ENCODE measurements at regions not wholly inside any gene's neighbourhood (a gene's known extent, or its start where the extent isn't known, plus 50 kb on each side); places are given as distances from the start of the nearest gene placed in this dataset.
A peak's percentile ranks its signal among the peaks of the same experiment; 100 is the strongest.

DNA sequence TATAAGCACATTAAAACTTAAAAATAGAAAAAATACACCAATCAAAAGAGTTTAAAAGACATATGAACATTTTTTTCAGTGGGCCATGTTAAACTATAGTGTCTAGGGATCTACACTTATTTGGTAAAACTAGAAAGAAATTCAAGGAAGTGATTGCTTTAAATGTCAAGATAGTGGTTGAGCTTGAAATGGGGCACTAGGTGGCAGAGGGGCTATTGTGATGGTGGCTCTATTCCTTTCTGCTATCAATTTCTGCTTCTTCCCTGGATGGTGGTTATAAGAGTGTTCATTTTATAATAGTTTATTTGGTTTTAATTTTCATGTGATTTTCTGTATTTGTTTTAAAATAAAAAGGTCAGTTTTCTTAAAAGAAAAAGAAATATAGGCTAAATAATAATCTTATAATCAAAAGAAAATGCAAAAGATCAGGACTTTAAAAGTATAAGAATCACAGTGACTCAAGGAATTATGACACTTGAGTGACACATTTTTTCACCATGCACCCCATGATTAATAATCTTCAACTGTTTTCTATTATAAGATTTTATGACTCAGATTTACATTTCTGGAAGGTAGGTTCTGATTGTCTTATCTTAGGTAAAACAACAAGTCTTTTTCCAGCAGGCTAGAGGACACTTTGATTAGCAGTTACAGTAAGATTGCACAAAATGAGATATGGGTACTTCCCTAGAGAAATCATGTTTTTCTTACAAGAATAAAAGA, 137.5 kb downstream of the FSCB start:
- Histone ChIP-seq H3K4me1 (ENCODE audit: control insufficient read depth in 2 of 3, insufficient read depth in 2 of 3, low read depth in 1 of 3, low read length in 3 of 3) (no peaks in the 10 kb centered on the region), H3K27me3 (ENCODE audit: control insufficient read depth, insufficient read depth, low read length) (no peaks in the 10 kb centered on the region), H3K9ac (ENCODE audit: low read length in 3 of 3) (no peak overlapping the region), H3K9me3 (ENCODE audit: control insufficient read depth in 2 of 3, insufficient read depth in 1 of 3, low read length in 3 of 3) (no peaks in the 10 kb centered on the region), H3K27ac (ENCODE audit: low read depth in 2 of 2, low read length in 2 of 2) (no peak overlapping the region), H3K4me3 (ENCODE audit: low read length in 3 of 3) (no peak overlapping the region), H3K36me3 (ENCODE audit: control insufficient read depth in 2 of 3, insufficient read depth in 3 of 3, low read length in 3 of 3) (no peaks in the 10 kb centered on the region)
- intact Hi-C loops (cut with DNase I): no loop called here
- FAIRE-seq: no peak
- DNase-seq: peak in 1 of 5 donors; percentile 19
- TF ChIP-seq CTCF (IDR thresholded peaks at IDR 0.05; ENCODE audit: borderline replicate concordance, extremely low read depth, insufficient read depth): no peak

DNA sequence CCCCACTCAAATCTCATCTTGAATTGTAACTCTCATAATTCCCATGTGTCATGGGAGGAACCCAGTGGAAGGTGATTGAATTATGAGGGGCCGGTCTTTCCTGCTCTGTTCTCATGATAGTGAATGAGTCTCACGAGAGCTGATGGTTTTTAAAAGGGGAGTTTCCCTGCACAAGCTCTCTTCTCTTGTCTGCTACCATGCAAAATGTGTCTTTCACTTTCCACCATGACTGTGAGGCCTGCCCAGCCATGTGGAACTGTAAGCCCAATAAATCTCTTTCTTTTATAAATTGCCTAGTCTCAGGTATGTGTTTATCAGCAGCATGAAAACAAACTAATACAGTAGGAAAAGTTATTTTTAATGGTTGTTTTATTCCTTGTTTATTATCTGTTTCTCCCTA, 146.0 kb downstream of the FSCB start:
- Histone ChIP-seq H3K36me3 (ENCODE audit: control insufficient read depth in 2 of 3, insufficient read depth in 3 of 3, low read length in 3 of 3) (no peaks in the 10 kb centered on the region), H3K27me3 (ENCODE audit: control insufficient read depth, insufficient read depth, low read length) (no peaks in the 10 kb centered on the region), H3K9ac (ENCODE audit: low read length in 3 of 3) (no peak overlapping the region), H3K4me3 (ENCODE audit: low read length in 3 of 3) (no peak overlapping the region), H3K4me1 (ENCODE audit: control insufficient read depth in 2 of 3, insufficient read depth in 2 of 3, low read depth in 1 of 3, low read length in 3 of 3) (no peaks in the 10 kb centered on the region), H3K27ac (ENCODE audit: low read depth in 2 of 2, low read length in 2 of 2) (no peak overlapping the region), H3K9me3 (ENCODE audit: control insufficient read depth in 2 of 3, insufficient read depth in 1 of 3, low read length in 3 of 3) (no peaks in the 10 kb centered on the region)
- TF ChIP-seq CTCF (IDR thresholded peaks at IDR 0.05; ENCODE audit: borderline replicate concordance, extremely low read depth, insufficient read depth): no peak
- DNase-seq: no peak
- FAIRE-seq: no peak
- intact Hi-C loops (cut with DNase I): no loop called here

- no peak for DNase-seq
These were observed 153.3 kb downstream of the FSCB start for GRCh38 chr14:44353805-44354204.

More at GRCh38 chr14:44353805-44354204, 153.3 kb downstream of the FSCB start:
- Histone ChIP-seq H3K27me3 (ENCODE audit: control insufficient read depth, insufficient read depth, low read length) (no peaks in the 10 kb centered on the region), H3K9me3 (ENCODE audit: control insufficient read depth in 2 of 3, insufficient read depth in 1 of 3, low read length in 3 of 3) (no peaks in the 10 kb centered on the region), H3K27ac (ENCODE audit: low read depth in 2 of 2, low read length in 2 of 2) (no peak overlapping the region), H3K4me3 (ENCODE audit: low read length in 3 of 3) (no peak overlapping the region), H3K4me1 (ENCODE audit: control insufficient read depth in 2 of 3, insufficient read depth in 2 of 3, low read depth in 1 of 3, low read length in 3 of 3) (no peaks in the 10 kb centered on the region), H3K36me3 (ENCODE audit: control insufficient read depth in 2 of 3, insufficient read depth in 3 of 3, low read length in 3 of 3) (no peaks in the 10 kb centered on the region), H3K9ac (ENCODE audit: low read length in 3 of 3) (no peak overlapping the region)
- no peak for FAIRE-seq
- TF ChIP-seq CTCF (IDR thresholded peaks at IDR 0.05; ENCODE audit: borderline replicate concordance, extremely low read depth, insufficient read depth): no peak
- intact Hi-C loops (cut with DNase I): no loop called here

Measured in kidney (tissue), 13 donors.